ENCODE measurements at regions not wholly inside any gene's neighbourhood (a gene's known extent, or its start where the extent isn't known, plus 50 kb on each side); places are given as distances from the start of the nearest gene placed in this dataset.

DNA sequence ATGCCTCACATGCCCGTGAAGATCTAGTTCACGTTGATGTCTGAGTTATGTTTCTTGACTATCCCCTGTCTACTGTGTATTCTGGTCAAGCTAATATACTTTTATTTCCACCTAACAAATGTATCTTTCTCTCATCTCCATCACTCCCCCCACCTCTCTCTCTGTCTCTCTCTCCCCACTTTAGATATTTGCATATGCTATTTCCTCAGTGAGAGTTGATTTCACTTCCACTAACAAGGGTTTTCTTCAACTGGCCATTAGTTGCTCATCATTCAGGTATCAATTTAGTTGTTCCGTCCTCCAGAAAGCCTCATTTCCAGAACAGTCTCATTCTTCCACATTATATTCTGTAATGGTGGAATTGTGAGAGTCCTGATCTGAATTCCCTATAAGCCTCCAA is 1777.8 kb upstream of the TENM3 start:
- no peak for DNase-seq

DNA sequence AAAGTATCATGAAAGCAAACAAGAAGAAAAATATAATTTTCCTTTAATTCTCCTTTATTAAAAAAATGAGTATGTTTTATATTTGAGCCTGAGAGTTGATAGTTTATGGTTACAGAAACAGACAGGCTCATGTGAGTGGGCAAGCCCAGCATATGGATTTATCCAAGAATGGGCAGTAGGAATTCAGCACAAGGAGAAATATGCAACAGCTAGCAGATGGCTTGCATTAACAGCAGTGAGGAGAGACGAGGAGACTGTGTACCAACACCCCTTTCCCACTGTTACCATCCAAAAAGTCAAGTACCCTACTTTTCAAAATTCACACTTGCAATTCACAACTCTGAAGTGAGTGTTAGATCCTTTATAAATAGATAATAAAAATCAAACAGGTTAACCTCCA is 1760.2 kb upstream of the TENM3 start:
- DNase-seq: no peak

DNA sequence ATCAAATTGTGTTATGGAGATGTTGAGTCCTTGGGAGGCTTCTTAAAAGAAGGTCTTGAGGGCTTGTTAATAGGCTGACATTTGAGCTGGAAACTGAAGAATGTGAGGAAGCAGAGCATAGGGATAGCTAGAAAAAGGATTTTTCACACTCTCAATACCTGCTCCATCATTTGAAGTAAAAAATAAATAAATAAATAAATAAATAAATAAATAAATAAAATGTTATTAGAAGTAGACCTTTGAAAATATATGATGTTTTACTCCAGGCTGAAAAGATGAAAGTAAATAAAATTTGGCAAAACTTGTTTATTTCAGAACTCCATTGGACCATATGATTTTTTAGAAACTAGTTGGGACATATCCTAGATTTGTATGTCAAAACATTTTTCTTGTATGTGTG is 1757.8 kb upstream of the TENM3 start:
- no peak for DNase-seq

DNA sequence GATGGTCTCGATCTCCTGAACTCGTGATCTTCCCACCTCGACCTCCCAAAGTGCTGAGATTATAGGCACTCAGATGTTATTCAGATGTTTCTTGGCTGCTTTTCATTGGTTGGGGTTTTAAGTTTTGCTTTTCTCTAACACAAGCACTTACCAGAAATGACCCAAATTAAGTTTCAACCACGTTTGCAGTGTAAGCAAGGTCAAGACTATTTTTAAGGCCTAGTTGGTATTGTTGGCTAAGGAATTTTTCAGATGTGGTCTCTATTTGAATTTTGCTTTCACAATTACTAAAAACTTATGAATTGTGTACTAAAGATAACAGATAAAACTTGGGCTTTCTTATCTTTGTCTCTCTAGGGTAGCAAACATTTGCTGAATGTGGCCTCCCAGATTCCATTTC is 1756.9 kb upstream of the TENM3 start:
- DNase-seq: no peak

DNA sequence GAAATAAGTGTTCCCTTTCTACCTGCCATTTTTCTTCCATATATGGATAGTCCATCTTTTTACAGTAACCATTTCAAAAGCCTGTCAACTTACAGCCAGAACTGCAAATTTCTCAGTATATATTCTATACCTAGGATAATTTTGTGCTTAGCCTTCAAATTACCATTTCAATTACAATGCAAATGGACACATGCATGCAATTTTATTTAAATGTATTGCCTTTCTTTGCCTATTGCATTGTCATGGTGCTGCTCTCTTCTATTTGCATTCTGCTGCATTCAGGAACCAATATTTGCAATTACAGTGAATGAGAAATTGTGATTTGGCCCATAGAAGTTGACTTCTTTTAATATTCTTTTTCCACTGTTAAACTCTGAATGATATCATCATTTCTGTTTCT is 1753.4 kb upstream of the TENM3 start:
- DNase-seq: no peak

DNA sequence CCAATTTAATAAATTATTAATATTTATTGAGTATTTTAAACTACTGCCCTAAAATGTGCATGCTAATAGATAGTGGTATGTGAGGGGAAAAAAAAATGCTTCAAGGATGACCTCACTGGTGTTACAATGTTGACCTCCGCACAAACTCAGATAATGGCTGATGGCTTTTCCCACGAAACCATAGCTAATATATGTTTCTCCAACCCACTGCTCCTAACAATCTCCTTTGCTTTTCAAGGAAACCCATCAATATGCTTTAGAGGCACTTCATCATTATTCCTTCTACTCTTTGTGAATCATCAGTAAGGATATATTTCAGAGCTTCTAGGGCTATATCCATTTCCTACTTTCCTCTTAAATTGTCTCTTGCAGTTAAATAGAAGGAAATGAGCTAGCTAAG is 1752.0 kb upstream of the TENM3 start:
- no peak for DNase-seq

DNA sequence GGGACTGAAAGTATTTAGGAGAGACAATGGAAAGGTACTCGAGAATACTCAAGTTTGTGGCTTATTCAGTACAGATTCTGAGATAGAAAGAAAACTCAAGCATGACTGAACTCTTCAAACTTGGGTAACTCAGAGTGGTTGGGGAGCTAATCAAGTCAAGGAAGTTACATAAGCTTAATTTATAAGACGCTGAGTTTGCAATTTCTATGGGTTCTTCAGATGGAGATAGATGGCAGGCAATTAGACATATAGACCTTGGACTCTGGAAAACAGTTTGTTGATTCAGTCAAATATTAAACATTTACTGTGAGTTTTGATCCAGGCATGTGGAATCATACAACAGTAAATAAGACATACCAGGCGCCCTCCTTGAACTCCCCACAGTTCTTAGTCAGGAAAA is 1749.9 kb upstream of the TENM3 start:
- no peak for DNase-seq

DNA sequence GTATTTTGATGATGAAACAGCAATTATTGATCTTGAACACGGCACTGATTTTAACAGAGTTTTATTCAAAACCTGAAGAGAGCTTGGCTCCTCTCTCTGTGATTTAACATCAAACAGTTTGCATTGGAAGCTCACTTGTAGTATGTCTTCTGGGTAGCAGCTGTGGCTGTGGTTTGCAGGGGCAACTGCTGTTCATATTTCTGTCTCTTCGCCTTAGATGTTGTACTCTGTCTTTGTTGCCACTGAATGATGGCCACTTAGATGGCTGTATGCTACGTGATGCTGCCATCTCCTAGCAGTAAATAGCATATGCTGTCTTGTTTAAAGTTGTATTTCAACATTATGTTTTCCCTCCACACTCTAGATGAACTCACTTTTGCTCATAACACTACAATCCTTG is 1743.0 kb upstream of the TENM3 start:
- no peak for DNase-seq

DNA sequence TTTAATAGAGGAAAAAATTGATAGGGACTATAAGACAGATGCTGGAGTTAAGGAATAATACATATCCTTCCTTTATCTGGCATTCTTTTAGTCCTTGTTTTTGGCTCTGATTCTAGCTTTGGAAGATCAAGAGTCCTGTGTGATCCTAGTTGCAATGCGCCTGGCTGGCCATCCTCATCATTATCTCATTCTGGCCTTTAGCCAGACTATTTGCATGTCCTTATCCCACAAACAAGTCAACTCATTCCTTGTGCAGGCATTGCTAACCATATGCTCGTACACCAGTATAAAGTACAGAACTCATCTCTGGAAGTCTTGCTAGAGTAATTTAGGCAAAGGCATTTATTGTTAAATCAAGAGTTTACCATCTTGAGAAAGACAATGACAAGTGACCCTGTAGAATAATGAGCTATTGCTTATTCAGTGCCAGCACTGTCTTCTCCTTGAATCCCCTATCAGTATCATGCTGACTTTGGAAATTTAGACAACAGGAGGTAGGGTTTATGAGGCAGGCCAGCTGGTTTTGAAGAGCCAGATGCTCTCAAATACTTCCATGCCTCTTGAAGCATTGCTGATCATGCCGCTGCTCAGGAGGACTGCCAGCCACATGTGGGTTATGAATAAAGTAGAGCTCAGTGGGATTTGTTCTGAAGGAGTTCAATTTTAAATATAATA is 1730.3 kb upstream of the TENM3 start:
- DNase-seq: peak; percentile 7

DNA sequence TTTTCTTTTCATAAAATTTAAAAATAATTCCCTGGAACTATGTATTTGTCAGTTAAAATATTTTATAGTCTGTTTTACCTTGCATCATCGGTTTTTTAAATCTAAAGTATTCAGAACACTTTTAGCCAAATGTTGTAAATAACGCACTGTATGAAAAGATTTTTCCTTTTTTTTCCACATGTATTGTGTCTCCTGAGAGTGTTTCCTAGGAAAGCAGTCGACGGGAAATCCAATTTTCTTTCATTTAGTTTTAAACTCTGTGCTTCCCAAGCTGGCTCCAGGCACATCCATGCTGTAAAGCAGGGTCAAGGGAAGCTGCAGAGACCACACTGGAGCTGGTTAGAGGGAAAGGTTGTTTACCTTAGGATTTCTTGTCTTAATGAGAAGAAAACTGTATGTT is 1724.3 kb upstream of the TENM3 start:
- no peak for DNase-seq

DNA sequence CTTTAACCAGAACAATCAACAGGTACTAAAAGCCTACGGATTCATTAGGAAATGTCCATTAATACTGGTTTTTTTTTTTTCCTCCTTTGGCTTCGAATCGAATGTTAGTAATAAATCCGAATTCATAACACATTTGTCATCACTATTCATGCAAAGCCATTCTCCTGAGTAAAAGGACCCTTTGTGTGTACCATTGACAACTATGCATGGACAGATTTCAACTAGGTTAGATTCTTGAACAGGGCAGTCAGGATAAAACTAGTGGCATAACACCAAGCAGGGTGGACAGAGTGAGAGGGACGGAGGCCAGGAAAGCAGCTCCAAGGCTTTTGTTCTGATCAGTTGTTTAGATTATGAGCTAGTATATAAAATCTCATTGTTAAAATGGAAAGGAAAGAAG is 1722.0 kb upstream of the TENM3 start:
- DNase-seq: no peak

DNA sequence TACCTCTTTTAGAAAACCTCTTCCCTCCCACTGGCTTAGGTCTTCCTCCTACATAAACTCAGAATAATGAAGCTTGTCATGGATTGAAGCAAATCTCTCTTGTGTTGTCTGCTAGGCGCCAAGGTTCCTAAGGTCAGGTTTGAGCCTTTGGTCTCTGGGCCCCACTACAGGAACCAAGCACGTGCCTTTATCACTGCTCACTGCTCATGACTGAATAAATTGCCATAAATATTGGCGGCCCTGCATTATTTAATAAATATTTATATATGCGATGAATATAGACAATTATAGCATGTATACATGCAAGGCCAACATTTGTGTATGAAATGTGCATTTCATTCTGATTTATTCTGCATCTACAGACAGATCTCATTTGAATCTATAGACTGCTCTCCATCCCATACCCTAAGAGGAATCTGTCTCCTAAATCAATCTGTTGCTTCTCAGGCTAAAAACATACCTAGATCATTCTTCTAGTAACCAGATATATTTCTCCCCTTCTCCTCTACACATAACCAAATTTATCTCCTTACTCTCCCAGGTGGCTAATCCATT is 1717.6 kb upstream of the TENM3 start:
- DNase-seq: no peak

DNA sequence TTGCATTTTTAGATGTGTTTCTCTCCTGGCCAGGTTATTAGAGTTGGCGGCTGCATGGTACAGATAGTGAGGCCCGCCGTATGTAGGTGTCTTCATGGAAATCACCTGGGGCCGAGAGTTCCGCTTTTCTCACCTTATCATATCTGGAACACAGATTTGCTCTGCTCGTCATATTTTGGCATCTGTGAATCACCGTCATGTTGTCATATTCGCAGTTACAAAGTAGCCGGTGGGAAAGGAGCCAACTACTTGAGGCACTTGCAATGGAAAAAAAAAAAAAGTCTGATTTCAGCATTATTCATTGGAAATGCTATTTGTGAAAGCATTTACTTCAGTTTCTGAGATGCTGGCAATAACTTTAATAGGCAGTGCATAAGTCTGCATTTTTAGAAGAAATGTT is 1715.2 kb upstream of the TENM3 start:
- no peak for DNase-seq

DNA sequence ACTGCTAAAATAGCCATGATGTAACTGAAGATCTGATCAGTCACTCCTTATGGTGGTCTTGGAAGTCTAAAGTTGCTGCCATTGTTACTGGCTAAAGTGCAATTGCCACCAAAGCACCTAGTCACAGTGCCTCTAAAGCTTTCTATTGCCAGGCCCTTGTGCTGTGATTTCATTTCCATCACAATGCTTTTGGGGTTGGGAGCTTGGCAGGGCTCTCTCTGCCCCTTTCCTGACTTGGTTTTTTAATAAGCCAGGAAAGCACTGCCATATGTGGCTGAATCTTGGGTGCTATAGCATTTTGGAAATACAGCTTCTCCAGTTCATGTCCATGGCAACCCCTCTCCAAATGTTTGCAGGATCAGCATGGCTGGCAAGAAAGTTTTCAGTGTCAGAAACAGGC is 1712.4 kb upstream of the TENM3 start:
- DNase-seq: no peak

DNA sequence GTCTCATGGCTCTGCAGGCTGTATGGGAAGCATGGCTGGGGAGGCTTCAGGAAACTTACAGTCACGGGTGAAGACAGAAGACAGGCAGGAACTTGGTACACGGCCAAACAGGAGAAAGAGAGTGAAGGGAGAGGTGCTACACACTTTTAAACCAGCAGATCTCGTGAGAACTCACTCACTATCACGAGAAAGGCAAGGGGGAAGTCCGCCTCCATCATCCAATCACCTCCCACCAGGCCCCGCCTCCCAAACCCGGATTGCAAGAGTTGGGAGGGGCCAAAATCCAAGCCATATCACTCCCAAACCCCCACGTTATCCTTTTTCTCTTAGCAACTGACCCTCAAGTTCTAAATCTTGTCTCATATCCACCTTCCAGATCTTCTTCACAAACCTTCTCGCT is 1710.5 kb upstream of the TENM3 start:
- no peak for DNase-seq

DNA sequence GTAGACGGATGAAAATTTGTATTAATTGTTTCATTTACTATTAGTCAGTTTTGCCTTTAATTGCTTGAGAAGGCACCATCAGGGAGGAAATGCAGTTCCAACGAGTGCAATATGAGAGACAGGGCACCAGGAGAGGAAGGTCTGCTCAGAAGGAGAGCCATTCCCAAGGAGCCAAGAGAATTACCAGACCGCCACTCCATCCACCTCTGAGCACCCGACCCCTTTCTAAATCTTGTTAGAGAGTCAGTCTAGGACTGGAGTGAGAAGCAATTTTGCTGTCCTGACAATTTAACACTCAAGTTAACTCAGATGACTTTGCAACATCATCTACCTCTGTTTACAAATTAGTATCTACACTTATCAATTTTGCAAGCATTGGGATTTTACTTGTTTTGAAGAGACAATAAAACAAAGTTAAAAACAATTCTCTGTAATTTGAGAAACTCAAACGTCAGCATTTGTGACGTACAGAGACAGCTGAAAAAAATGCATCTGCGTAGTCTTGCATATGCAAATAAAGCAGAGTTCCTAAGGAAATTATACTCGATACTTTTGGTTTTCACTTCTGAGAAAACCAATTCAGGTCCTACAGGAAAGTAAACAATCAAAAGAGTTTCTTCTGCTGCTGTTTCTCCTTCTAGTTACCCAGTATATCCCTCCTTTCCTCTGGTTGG is 1704.7 kb upstream of the TENM3 start:
- peak; percentile 5 for DNase-seq

DNA sequence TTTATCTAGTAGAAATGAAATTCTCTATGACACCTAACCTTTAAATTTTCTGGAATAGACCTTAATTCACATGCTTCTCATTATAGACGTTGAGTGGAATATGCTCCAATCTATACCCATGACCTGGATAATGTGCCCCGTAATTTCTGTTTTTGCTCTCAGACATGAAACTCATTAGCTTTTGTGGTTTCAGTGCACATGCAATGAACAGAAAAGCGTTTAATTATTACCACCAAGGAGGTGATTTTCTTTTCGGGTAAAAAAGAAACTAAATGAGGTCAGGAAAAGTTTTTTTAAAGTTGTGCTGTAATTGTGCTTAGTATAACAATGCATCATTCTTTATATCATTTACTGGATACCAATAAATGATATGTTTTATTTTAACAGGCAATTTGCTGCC is 1703.9 kb upstream of the TENM3 start:
- DNase-seq: no peak

DNA sequence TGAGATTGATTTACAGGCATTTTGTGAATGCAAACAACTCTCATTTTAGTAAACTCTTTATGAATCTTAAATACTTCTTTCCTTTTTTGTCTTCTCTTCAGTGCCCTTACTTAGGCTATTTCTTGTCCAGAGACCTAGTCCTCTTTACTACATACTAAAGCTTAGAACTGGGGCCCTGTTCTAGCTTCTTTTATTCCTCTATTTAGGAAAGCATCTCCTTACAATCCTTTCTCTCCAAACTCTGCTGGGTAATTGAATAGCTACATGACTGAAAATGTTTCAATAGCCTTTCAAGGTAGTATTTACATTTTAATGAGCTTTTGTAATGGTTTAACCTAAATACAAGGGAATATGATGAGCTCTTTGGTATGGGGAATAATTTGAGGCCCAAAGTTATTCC is 1701.5 kb upstream of the TENM3 start:
- DNase-seq: no peak

DNA sequence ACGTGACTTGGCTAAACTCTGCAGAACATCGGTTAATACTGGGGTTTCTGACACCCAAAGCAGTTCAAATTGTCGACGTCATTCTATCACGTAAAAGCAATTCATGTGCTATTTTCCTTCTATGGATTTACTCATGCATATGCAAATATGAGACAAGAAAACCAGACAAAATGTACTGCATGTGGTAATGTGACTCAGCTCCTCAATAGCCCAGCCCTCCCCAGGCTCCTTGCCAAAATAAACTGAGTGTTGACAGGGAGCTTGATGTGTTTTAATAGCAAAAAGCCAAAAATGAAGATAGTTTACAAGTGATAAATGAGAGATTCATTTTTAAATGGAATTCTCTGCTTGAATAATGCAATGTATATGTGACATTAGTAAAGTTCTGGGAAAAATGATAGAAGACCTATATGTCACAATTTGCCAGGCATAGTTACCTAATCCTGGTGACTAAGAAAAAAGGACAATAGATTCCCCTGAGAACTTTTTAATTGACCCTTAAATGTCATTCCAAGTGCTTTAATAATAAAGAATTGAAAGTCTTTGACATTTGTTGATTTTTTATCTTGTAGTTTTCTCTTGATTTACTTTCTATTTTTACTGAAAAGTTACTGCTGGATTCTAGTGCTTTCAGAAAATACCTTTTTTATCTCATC is 1700.6 kb upstream of the TENM3 start:
- no peak for DNase-seq

DNA sequence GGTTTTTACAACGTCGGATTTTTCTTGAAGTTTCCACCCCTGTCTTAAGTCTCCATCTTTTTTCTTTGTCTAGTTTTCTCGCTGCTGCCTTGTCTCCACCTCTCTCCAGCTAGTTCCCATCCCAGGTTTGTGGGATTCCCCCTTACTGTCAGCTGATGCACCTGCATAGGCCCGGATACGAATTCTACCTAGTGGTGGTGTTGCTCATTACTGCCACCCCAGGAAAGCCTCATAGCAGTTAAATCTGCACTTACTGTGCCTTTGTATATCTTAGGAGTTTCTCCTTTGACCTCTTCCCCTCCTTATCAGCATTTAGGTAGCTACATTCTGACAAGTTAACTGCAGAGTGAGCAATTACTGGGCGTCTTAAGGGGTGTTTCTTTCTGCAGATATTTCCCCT is 1693.1 kb upstream of the TENM3 start:
- no peak for DNase-seq

DNA sequence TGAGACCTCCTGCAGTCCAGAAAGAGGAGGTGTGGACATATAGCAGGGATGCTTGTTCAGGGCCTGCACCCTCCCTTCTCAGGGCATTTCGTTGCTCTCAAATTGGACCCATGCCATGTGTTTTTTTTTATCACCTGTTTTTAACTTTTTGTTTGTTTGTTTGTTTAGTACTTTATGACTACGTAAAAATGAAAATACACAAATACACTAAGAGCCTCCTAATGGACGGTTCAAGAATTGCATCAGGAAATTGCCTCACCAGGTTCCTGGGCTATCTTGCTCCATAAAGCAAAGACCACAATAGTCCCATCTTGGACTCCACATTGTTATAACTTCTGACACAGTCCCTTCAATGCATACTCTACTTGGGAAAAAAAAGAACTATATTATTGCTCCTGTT is 1685.9 kb upstream of the TENM3 start:
- no peak for DNase-seq

DNA sequence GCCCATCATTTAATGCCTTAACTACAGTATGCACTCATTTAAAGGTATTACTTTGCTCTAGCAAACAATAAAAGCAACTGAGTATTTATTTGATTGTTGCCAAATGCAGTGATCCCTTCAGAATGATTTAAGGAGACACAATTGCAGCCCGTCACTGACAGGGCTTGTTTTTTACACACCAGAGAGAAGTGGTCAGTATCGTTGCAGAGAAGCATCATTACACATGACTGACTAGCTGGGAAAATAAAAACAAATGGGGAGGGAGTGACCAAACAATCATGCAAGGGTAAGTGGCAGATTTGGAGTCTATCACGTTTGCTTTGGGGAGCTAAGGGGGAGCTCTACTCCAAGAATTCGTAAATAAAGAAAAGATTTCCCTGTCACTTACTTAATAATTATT is 1685.3 kb upstream of the TENM3 start:
- DNase-seq: no peak

DNA sequence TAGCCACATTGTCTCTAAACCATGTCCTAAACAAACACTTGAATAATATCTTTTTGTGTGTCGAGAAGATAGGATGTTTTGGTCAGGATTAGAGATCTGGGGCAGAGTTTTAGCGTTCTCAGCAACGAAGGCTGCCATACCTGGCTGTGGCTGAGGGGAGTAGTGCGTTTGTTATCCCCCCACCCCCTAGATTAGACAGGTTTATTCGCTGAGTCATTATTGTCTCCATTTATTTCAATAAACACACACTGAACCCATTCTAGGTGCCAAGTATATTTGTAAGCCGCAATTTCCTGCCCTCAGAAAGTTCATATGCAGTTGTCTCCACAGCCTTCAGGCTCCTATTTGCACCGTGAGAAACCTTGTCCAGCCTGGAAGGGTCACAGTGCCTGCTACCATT is 1684.8 kb upstream of the TENM3 start:
- no peak for DNase-seq

DNA sequence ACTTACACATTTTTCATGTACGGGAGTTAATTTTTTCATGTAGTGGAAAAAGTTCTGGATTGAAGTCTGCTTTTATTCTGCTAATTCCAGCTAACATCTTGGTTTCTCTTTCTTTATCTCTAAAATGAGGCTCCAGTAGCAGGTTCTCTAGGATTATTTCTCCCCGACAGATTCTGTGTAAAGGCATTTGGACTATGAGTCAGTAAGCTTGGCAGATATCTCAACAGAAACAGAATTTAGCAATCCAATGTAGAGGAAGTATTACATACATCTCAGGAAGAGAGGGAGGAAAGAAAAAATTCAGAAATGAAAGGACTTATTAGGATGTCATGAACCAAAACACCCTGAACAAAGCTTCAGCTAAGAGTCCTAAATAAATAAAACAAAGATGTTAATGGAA is 1682.3 kb upstream of the TENM3 start:
- DNase-seq: no peak
